IPS-18a (cell line): ENCODE measurements at regions not wholly inside any gene's neighbourhood (a gene's known extent, or its start where the extent isn't known, plus 50 kb on each side); places are given as distances from the start of the nearest gene placed in this dataset.

Experiments
- H3K27ac ChIP-seq: one replicate; pipeline ENCODE4 v1.5.1; 2013; ENCODE audit warnings: low read length
- H3K27me3 ChIP-seq: one replicate; pipeline ENCODE4 v1.6.1; 2013; ENCODE audit warnings: mild to moderate bottlenecking, low read length; ENCODE audit not compliant: control insufficient read depth, insufficient read depth
- H3K36me3 ChIP-seq: one replicate; pipeline ENCODE4 v1.6.1; 2013; ENCODE audit warnings: low read depth, low read length; ENCODE audit not compliant: control insufficient read depth
- H3K4me1 ChIP-seq: one replicate; pipeline ENCODE4 v1.6.1; 2013; ENCODE audit warnings: low read depth, low read length; ENCODE audit not compliant: control insufficient read depth
- H3K4me3 ChIP-seq: one replicate; pipeline ENCODE4 v1.5.1; 2013; ENCODE audit warnings: low read length
- H3K9ac ChIP-seq: one replicate; pipeline ENCODE4 v1.6.1; 2013; ENCODE audit warnings: mild to moderate bottlenecking, low read length, moderate library complexity
- H3K9me3 ChIP-seq: one replicate; pipeline ENCODE4 v1.6.1; 2013; ENCODE audit warnings: low read depth, low read length; ENCODE audit not compliant: control insufficient read depth

GRCh38 chr6:139533171-139533570 is 158.7 kb upstream of the CITED2 start:
- no peaks in the 10 kb centered on the region for H3K4me1 ChIP-seq
- no peaks in the 10 kb centered on the region for H3K27me3 ChIP-seq
- H3K27ac ChIP-seq = no peak overlapping the region
- no peak overlapping the region for H3K4me3 ChIP-seq
- no peaks in the 10 kb centered on the region for H3K36me3 ChIP-seq
- H3K9me3 ChIP-seq = no peaks in the 10 kb centered on the region
- H3K9ac ChIP-seq = no peak overlapping the region

- Histone ChIP-seq H3K4me1 (no peaks in the 10 kb centered on the region), H3K27me3 (no peaks in the 10 kb centered on the region), H3K4me3 (no peak overlapping the region), H3K9ac (no peak overlapping the region), H3K36me3 (no peaks in the 10 kb centered on the region), H3K27ac (no peak overlapping the region), H3K9me3 (no peaks in the 10 kb centered on the region)
Measured at GRCh38 chr6:139531148-139532115, 157.0 kb upstream of the CITED2 start.

- no peaks in the 10 kb centered on the region for H3K9me3 ChIP-seq
- H3K9ac ChIP-seq = no peak overlapping the region
- H3K4me3 ChIP-seq = no peak overlapping the region
- no peak overlapping the region for H3K27ac ChIP-seq
- H3K36me3 ChIP-seq = no peaks in the 10 kb centered on the region
- no peaks in the 10 kb centered on the region for H3K27me3 ChIP-seq
- no peaks in the 10 kb centered on the region for H3K4me1 ChIP-seq
Measured at GRCh38 chr6:139530561-139530960, 156.1 kb upstream of the CITED2 start.

DNA sequence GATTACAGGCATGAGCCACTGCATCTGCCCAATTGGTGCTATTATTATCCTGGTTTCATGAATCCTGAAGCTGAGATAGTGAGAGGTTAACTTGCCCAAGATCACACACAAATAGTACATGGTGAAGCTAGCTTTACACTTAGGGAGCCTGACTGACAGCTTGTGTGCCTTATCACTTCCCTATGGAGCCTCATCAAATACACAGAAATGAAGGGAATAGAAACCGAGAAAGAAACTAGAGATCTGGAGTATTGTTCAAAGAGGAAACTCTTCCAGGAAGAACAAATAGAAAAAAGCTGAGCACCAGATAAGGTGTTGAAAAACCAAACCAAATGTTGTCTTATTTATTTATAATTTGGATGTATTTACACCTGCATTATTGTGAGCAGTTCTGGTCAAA is 155.0 kb upstream of the CITED2 start:
- Histone ChIP-seq H3K9me3 (no peaks in the 10 kb centered on the region), H3K27ac (no peak overlapping the region)

GRCh38 chr6:139528471-139528870 is 154.0 kb upstream of the CITED2 start:
- Histone ChIP-seq H3K4me1 (no peaks in the 10 kb centered on the region), H3K27ac (no peak overlapping the region), H3K9me3 (no peaks in the 10 kb centered on the region), H3K9ac (no peak overlapping the region), H3K4me3 (no peak overlapping the region), H3K36me3 (no peaks in the 10 kb centered on the region), H3K27me3 (no peaks in the 10 kb centered on the region)

More for the DNA sequence above, 155.0 kb upstream of the CITED2 start:
- Histone ChIP-seq H3K4me3 (no peak overlapping the region), H3K27me3 (no peaks in the 10 kb centered on the region), H3K9ac (no peak overlapping the region), H3K4me1 (no peaks in the 10 kb centered on the region), H3K36me3 (no peaks in the 10 kb centered on the region)

DNA sequence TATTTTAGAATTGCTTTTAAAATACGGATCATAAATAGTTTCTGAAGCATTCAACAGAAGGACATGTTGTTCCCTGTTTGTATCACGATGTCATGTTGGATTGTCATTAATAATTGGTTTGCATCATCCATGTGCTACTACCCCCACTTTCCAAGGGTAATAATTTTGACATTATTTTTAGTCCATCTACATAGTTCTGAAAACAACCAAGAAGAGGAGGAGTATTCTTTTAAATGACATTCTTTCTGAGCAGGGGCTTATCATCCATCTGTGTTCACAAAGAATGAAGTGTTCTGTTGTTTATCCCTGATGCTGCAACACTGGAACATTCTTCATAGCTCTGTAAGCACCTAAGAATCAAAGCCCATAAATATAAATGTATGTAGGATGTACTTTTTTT is 151.0 kb upstream of the CITED2 start:
- Histone ChIP-seq H3K27me3 (no peaks in the 10 kb centered on the region), H3K4me1 (no peaks in the 10 kb centered on the region), H3K9me3 (no peaks in the 10 kb centered on the region), H3K4me3 (no peak overlapping the region), H3K27ac (no peak overlapping the region), H3K36me3 (no peaks in the 10 kb centered on the region), H3K9ac (no peak overlapping the region)

DNA sequence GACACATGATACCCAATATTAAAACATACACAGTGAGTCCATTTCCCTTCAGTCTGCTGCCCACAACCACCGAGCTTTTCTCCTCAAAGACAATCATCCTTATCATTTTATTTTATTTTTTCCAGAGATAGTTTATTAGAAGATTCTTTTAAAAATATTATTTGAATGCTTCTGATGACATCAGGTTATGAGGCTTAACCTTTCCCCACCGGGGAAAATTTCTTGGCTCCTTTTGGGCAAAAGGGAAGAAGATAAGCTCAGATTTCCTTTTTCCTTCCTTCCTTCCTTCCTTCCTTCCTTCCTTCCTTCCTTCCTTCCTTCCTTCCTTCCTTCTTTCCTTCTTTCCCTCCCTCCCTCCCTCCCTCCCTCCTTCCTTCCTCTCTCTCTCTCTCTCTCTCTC is 149.5 kb upstream of the CITED2 start:
- no peak overlapping the region for H3K27ac ChIP-seq
- no peak overlapping the region for H3K9ac ChIP-seq

GRCh38 chr6:139522511-139523220 is 148.2 kb upstream of the CITED2 start:
- Histone ChIP-seq H3K36me3 (no peaks in the 10 kb centered on the region), H3K4me3 (no peak overlapping the region), H3K9ac (no peak overlapping the region), H3K27me3 (no peaks in the 10 kb centered on the region), H3K9me3 (no peaks in the 10 kb centered on the region), H3K27ac (no peak overlapping the region), H3K4me1 (no peaks in the 10 kb centered on the region)

More for the DNA sequence above, 149.5 kb upstream of the CITED2 start:
- H3K27me3 ChIP-seq = no peaks in the 10 kb centered on the region
- no peak overlapping the region for H3K4me3 ChIP-seq
- no peaks in the 10 kb centered on the region for H3K36me3 ChIP-seq
- H3K4me1 ChIP-seq = no peaks in the 10 kb centered on the region
- no peaks in the 10 kb centered on the region for H3K9me3 ChIP-seq

GRCh38 chr6:139521338-139521737 is 146.9 kb upstream of the CITED2 start:
- Histone ChIP-seq H3K27ac (no peak overlapping the region), H3K36me3 (no peaks in the 10 kb centered on the region), H3K9me3 (no peaks in the 10 kb centered on the region), H3K9ac (no peak overlapping the region), H3K4me1 (no peaks in the 10 kb centered on the region), H3K27me3 (no peaks in the 10 kb centered on the region), H3K4me3 (no peak overlapping the region)

- Histone ChIP-seq H3K27me3 (no peaks in the 10 kb centered on the region), H3K36me3 (no peaks in the 10 kb centered on the region), H3K4me1 (no peaks in the 10 kb centered on the region), H3K27ac (no peak overlapping the region), H3K9ac (no peak overlapping the region), H3K4me3 (no peak overlapping the region), H3K9me3 (no peaks in the 10 kb centered on the region)
Measured at GRCh38 chr6:139520321-139520768, 145.9 kb upstream of the CITED2 start.

GRCh38 chr6:139519571-139520031 is 145.2 kb upstream of the CITED2 start:
- no peak overlapping the region for H3K4me3 ChIP-seq
- H3K36me3 ChIP-seq = no peaks in the 10 kb centered on the region
- no peaks in the 10 kb centered on the region for H3K9me3 ChIP-seq
- H3K9ac ChIP-seq = no peak overlapping the region
- H3K27ac ChIP-seq = no peak overlapping the region
- H3K4me1 ChIP-seq = no peaks in the 10 kb centered on the region
- no peaks in the 10 kb centered on the region for H3K27me3 ChIP-seq
